ENCODE measurements at regions not wholly inside any gene's neighbourhood (a gene's known extent, or its start where the extent isn't known, plus 50 kb on each side); places are given as distances from the start of the nearest gene placed in this dataset.

DNA sequence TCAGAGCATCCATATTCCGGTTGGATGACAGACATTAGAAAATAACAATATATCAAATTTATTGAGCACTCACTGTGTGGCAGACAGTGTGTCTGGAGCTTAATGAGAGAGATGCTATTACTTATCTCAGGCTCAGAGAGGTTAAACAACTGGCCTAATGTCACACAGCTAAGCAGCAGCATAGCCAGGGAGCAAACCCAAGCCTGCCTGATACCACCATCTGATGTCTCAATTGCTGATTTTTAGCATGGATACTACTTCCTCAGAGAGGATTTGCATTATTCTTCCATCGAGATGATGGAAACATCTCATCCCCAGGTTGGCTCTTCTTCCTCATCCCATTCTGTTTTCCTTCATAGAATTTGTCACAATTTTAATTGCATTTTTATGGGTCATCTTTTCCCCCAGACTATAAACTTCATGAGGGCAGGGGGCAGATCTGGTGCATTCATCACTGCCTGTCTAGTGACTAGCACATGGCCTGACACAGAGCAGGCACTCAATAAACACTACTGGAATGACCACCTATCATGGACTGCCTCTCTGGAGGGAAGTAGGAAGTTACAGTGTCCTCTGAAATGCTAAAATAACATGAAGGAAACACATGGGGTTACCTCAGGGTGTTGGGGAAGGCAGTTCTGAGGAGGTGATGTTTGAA is 344.8 kb upstream of the CCL2 start:
- TF ChIP-seq POLR2A (IDR thresholded peaks at IDR 0.05) (no peak), POLR2AphosphoS5 (IDR thresholded peaks at IDR 0.05) (no peak)
